GM12878 (cell line): ENCODE measurements at regions not wholly inside any gene's neighbourhood (a gene's known extent, or its start where the extent isn't known, plus 50 kb on each side); places are given as distances from the start of the nearest gene placed in this dataset.

Experiments used
- ATAC-seq: fragments of 200-7000 bp; cut with Tn5 transposase; 3 replicates; pipeline ENCODE4 v1.9.1; 2020; ENCODE audit warnings: mild to moderate bottlenecking, moderate library complexity
- BruUV-seq: library from RNA; stranded (reverse); fragments of 400-500 nt; replicated peaks from 2 replicates; lab custom pipeline; 2021; lab: Mats Ljungman, UMichigan
- CTCF ChIA-PET: fragments of 300-600 bp; sonication (Branson Sonifier 250); formaldehyde crosslinking; extraction: SDS; loops from one replicate; lab custom pipeline; 2021; ENCODE audit warnings: inconsistent platforms; lab: Yijun Ruan, JAX
- POLR2A ChIA-PET: fragments of 350-600 bp; formaldehyde crosslinking; extraction: SDS; loops from one replicate; lab custom pipeline; 2021; ENCODE audit warnings: inconsistent platforms; lab: Charles Lee
- RAD21 ChIA-PET: fragments of 300-600 bp; sonication (Branson Sonifier 250); formaldehyde crosslinking; loops from one replicate; lab custom pipeline; 2023; ENCODE audit warnings: antibody characterized with exemption; ENCODE audit not compliant: unreplicated experiment; lab: Charles Lee
- SMC1A ChIA-PET: fragments of 300-600 bp; sonication (Branson Sonifier 250); formaldehyde crosslinking; loops from one replicate; lab custom pipeline; 2023; ENCODE audit not compliant: unreplicated experiment, uncharacterized antibody; lab: Charles Lee
- DNase-seq: peaks from one replicate; pipeline ENCODE4 v3.0.0-alpha.2; 2011; ENCODE audit warnings: low read depth, low spot score
- FAIRE-seq: peaks from 3 replicates; lab custom pipeline; 2011; peaks lifted over from hg19 to GRCh38; lab: Jason Lieb, UNC
- H2AFZ ChIP-seq: 2 replicates; pipeline ENCODE4 v1.6.0; 2011; ENCODE audit warnings: low read depth, low read length, control low read depth; ENCODE audit not compliant: control insufficient read depth
- H3K27ac ChIP-seq: 2 replicates; pipeline ENCODE4 v1.5.1; 2011; ENCODE audit warnings: control low read depth; ENCODE audit not compliant: control insufficient read depth, insufficient read depth
- H3K27me3 ChIP-seq, 2 experiments: replicated peaks in 1 of 2; 2 replicates each; pipeline versions ENCODE4 v1.6.0 to v1.6.1; 2011; ENCODE audit warnings: low read length in 1 of 2; ENCODE audit not compliant: control insufficient read depth in 2 of 2, insufficient read depth in 2 of 2
- H3K36me3 ChIP-seq, 2 experiments: 2 replicates each; pipeline ENCODE4 v1.5.1; 2011; ENCODE audit warnings: low read length in 1 of 2; ENCODE audit not compliant: control insufficient read depth in 2 of 2, insufficient read depth in 2 of 2
- H3K4me1 ChIP-seq: 2 replicates; pipeline ENCODE4 v1.6.1; 2011; ENCODE audit warnings: mild to moderate bottlenecking, low read length, moderate library complexity, mixed read lengths; ENCODE audit not compliant: control insufficient read depth, insufficient read depth
- H3K4me2 ChIP-seq: 2 replicates; pipeline ENCODE4 v1.6.0; 2011; ENCODE audit warnings: control low read depth; ENCODE audit not compliant: control insufficient read depth, insufficient read depth
- H3K4me3 ChIP-seq: fragments of 200-600 bp; sonication (generic); 2 replicates; pipeline ENCODE4 v1.5.1; 2016
- H3K79me2 ChIP-seq: 2 replicates; pipeline ENCODE4 v1.6.0; 2011; ENCODE audit warnings: low read length; ENCODE audit not compliant: control insufficient read depth, insufficient read depth
- H3K9ac ChIP-seq: 2 replicates; pipeline ENCODE4 v1.8.0; 2011; ENCODE audit warnings: low read length, control low read depth, mixed read lengths; ENCODE audit not compliant: control insufficient read depth, insufficient read depth
- H3K9me3 ChIP-seq: replicated peaks from 3 replicates; pipeline ENCODE4 v1.5.1; 2011; ENCODE audit warnings: mild to moderate bottlenecking, low read length; ENCODE audit not compliant: control insufficient read depth, insufficient read depth
- H4K20me1 ChIP-seq: 2 replicates; pipeline ENCODE4 v1.6.0; 2011; ENCODE audit not compliant: control insufficient read depth, insufficient read depth
- ESRRA ChIP-seq: IDR thresholded peaks from 2 replicates; pipeline ENCODE4 v1.6.1; 2012; ENCODE audit warnings: mild to moderate bottlenecking, low read length, improper control_type of control experiment
- IKZF1 ChIP-seq: fragments of 450-650 bp; conservative IDR thresholded peaks from 2 replicates; pipeline ENCODE4 v1.6.1; 2017; ENCODE audit warnings: antibody characterized with exemption, mild to moderate bottlenecking
- IRF3 ChIP-seq: fragments of 450-650 bp; IDR thresholded peaks from 2 replicates; pipeline ENCODE4 v1.6.1; 2014; ENCODE audit warnings: mild to moderate bottlenecking
- SP1 ChIP-seq: IDR thresholded peaks from one replicate; pipeline ENCODE4 v1.6.1; 2011; ENCODE audit warnings: low read depth, low read length
- SREBF2 ChIP-seq: IDR thresholded peaks from 2 replicates; pipeline ENCODE4 v1.6.1; 2012; ENCODE audit warnings: mild to moderate bottlenecking, low read length
- TBL1XR1 ChIP-seq: IDR thresholded peaks from 2 replicates; pipeline ENCODE4 v1.6.1; 2012; ENCODE audit warnings: low read depth, low read length, improper control_type of control experiment
- TCF7 ChIP-seq: IDR thresholded peaks from 2 replicates; pipeline ENCODE4 v1.6.1; 2014; ENCODE audit warnings: antibody characterized with exemption, borderline replicate concordance
- YBX1 ChIP-seq: fragments of 450-650 bp; IDR thresholded peaks from 2 replicates; pipeline ENCODE4 v1.6.1; 2016; ENCODE audit warnings: antibody characterized with exemption
- ZNF217 ChIP-seq: fragments of 450-650 bp; IDR thresholded peaks from 2 replicates; pipeline ENCODE4 v1.6.1; 2017; ENCODE audit warnings: antibody characterized with exemption, mild to moderate bottlenecking
- ZSCAN29 ChIP-seq: fragments of 450-650 bp; IDR thresholded peaks from 2 replicates; pipeline ENCODE4 v1.6.1; 2017; ENCODE audit warnings: mild to moderate bottlenecking, moderate library complexity
- WGBS: methylation state at CpG from one replicate; pipeline ENCODE4 v1.1.6; 2016; ENCODE audit warnings: low lambda C conversion rate; ENCODE audit not compliant: insufficient replicate concordance, insufficient coverage; ENCODE audit errors: missing lambda C conversion rate; 5-methylcytosine and 5-hydroxymethylcytosine counted together
- in situ Hi-C: fragments of 300-500 bp; cut with MboI; formaldehyde crosslinking; loops from 9 replicates; pipeline ENCODE4 v1.14.3; 2018; ENCODE audit warnings: mixed read lengths
- intact Hi-C: fragments of 100-400 bp; cut with micrococcal nuclease; formaldehyde crosslinking; loops from one replicate; pipeline ENCODE4 v1.14.2; 2022; ENCODE audit not compliant: unreplicated experiment

DNA sequence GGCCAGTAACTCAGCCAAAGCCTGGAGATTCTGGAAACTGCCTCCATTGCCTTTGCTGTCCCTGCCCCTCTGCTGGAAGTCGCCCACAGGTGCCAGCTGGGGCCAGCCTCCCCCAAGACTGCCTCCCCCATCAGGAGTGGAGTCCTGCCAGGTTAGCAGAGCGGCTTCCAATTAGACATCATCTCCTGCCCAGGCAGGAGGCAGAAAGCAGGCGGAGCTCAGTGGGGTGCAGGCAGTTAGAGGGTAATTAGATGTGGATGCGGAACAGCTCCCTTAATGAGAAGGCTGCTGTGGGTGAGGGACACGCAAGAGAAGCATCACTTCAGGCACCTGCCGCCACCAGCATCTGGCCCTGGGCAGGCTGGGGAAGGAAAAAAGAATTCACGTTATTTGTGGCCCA lies 90.9 kb upstream of the TP53I11 start:
- Histone ChIP-seq H4K20me1 (no peaks in the 10 kb centered on the region), H3K4me3 (no peak overlapping the region), H3K27me3 (peaks cover 0 to 4% of the 10 kb centered on the region in 2 experiments; a peak in 2 of 4 replicates), H3K27ac (no peak overlapping the region), H3K4me1 (no peaks in the 10 kb centered on the region), H3K9me3 (peaks cover 2% of the 10 kb centered on the region; the same call in 2 of the 3 replicates), H3K4me2 (no peak overlapping the region), H2AFZ (no peak overlapping the region), H3K79me2 (no peaks in the 10 kb centered on the region), H3K9ac (no peak overlapping the region), H3K36me3 (no peaks in the 10 kb centered on the region)
- ATAC-seq = no peak
- intact Hi-C loops (no loop called here), in situ Hi-C loops (no loop called here)
- TF ChIP-seq YBX1 (no peak), TCF7 (no peak), IKZF1 (no peak), SREBF2 (no peak), TBL1XR1 (no peak), ESRRA (no peak), ZSCAN29 (no peak), IRF3 (no peak), ZNF217 (no peak), SP1 (no peak)
- ChIA-PET SMC1A (interaction anchor here (0.6 kb wide), 1 partner anchor 51 kb away, joined by 3 read pairs; no protein-coding TSS in a partner anchor), POLR2A (no interaction called here), CTCF (interaction anchor here (0.7 kb wide), 1 partner anchor 19 kb away, joined by 5 read pairs; no protein-coding TSS in a partner anchor), RAD21 (no interaction called here)
- BruUV-seq = no TSS peak
- no peak for DNase-seq
- WGBS = 32% methylated on average over 7 of the region's 7 CpGs
- no peak for FAIRE-seq
